ENCODE measurements at regions not wholly inside any gene's neighbourhood (a gene's known extent, or its start where the extent isn't known, plus 50 kb on each side); places are given as distances from the start of the nearest gene placed in this dataset.

- TF ChIP-seq POLR2A (IDR thresholded peaks at IDR 0.05; ENCODE audit: low read depth): no peak
- TF ChIP-seq, protein P1, sequence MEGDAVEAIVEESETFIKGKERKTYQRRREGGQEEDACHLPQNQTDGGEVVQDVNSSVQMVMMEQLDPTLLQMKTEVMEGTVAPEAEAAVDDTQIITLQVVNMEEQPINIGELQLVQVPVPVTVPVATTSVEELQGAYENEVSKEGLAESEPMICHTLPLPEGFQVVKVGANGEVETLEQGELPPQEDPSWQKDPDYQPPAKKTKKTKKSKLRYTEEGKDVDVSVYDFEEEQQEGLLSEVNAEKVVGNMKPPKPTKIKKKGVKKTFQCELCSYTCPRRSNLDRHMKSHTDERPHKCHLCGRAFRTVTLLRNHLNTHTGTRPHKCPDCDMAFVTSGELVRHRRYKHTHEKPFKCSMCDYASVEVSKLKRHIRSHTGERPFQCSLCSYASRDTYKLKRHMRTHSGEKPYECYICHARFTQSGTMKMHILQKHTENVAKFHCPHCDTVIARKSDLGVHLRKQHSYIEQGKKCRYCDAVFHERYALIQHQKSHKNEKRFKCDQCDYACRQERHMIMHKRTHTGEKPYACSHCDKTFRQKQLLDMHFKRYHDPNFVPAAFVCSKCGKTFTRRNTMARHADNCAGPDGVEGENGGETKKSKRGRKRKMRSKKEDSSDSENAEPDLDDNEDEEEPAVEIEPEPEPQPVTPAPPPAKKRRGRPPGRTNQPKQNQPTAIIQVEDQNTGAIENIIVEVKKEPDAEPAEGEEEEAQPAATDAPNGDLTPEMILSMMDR (IDR thresholded peaks at IDR 0.05): no peak
- TF ChIP-seq POLR2AphosphoS5 (IDR thresholded peaks at IDR 0.05): no peak
- TF ChIP-seq EP300 (IDR thresholded peaks at IDR 0.05): no peak
These were observed 264.0 kb downstream of the SKAP2 start for GRCh38 chr7:26600411-26600810.

Data from esophagus muscularis mucosa (tissue), 4 donors.